MM.1S (cell line): ENCODE measurements at regions not wholly inside any gene's neighbourhood (a gene's known extent, or its start where the extent isn't known, plus 50 kb on each side); places are given as distances from the start of the nearest gene placed in this dataset.

Experiments used
- DNase-seq: peaks from one replicate; pipeline ENCODE4 v3.0.0-alpha.2; 2015
- H2AFZ ChIP-seq: fragments of 300-600 bp; sonication (generic); 2 replicates; pipeline ENCODE4 v1.6.0; 2016; ENCODE audit warnings: antibody characterized with exemption, low read length
- H3F3A ChIP-seq: fragments of 300-600 bp; sonication (generic); 2 replicates; pipeline ENCODE4 v1.6.1; 2016; ENCODE audit warnings: mild to moderate bottlenecking, antibody characterized with exemption, low read length, moderate library complexity, mixed read lengths; ENCODE audit not compliant: insufficient read depth
- H3K27ac ChIP-seq: fragments of 300-600 bp; sonication (generic); 2 replicates; pipeline ENCODE4 v1.5.1; 2016; ENCODE audit warnings: mild to moderate bottlenecking, low read length
- H3K27me3 ChIP-seq: fragments of 300-600 bp; sonication (generic); replicated peaks from 2 replicates; pipeline ENCODE4 v1.6.0; 2016; ENCODE audit warnings: low read length; ENCODE audit not compliant: insufficient read depth
- H3K36me3 ChIP-seq: fragments of 300-600 bp; sonication (generic); replicated peaks from 2 replicates; pipeline ENCODE4 v1.6.1; 2016; ENCODE audit warnings: mild to moderate bottlenecking, low read length, mixed read lengths; ENCODE audit not compliant: insufficient read depth
- H3K4me1 ChIP-seq: fragments of 300-600 bp; sonication (generic); 2 replicates; pipeline ENCODE4 v1.6.1; 2016; ENCODE audit warnings: low read length, mixed read lengths
- H3K4me2 ChIP-seq: fragments of 300-600 bp; sonication (generic); 2 replicates; pipeline ENCODE4 v1.6.0; 2016; ENCODE audit warnings: low read depth, low read length
- H3K4me3 ChIP-seq: fragments of 300-600 bp; sonication (generic); 2 replicates; pipeline ENCODE4 v1.5.1; 2016; ENCODE audit warnings: low read length, mixed read lengths
- H3K79me2 ChIP-seq: fragments of 300-600 bp; sonication (generic); 2 replicates; pipeline ENCODE4 v1.6.1; 2016; ENCODE audit warnings: mixed run types, low read length, mixed read lengths
- H3K9ac ChIP-seq: fragments of 300-600 bp; sonication (generic); 2 replicates; pipeline ENCODE4 v1.6.1; 2016; ENCODE audit warnings: low read length, mixed read lengths
- H3K9me2 ChIP-seq: fragments of 300-600 bp; sonication (generic); replicated peaks from 2 replicates; pipeline ENCODE4 v1.6.1; 2016; ENCODE audit warnings: mild to moderate bottlenecking, low read length, mixed read lengths; ENCODE audit not compliant: insufficient read depth
- H3K9me3 ChIP-seq: fragments of 300-600 bp; sonication (generic); replicated peaks from 2 replicates; pipeline ENCODE4 v1.6.1; 2016; ENCODE audit warnings: mild to moderate bottlenecking, low read length, mixed read lengths; ENCODE audit not compliant: insufficient read depth
- H4K20me1 ChIP-seq: fragments of 300-600 bp; sonication (generic); 2 replicates; pipeline ENCODE4 v1.6.1; 2016; ENCODE audit warnings: mild to moderate bottlenecking, low read length, moderate library complexity, mixed read lengths; ENCODE audit not compliant: insufficient read depth
- EZH2 ChIP-seq: fragments of 300-600 bp; sonication (generic); optimal IDR thresholded peaks from 2 replicates; pipeline ENCODE3; 2017; ENCODE audit warnings: low read depth, mild to moderate bottlenecking, antibody characterized with exemption, low read length, mixed read lengths
- EZH2phosphoT487 ChIP-seq: fragments of 300-600 bp; sonication (generic); IDR thresholded peaks from 2 replicates; pipeline ENCODE4 v1.6.1; 2018; ENCODE audit warnings: antibody characterized with exemption, low read length
- TF ChIP-seq, protein P1 (sequence below): fragments of 300-600 bp; sonication (generic); IDR thresholded peaks from 2 replicates; pipeline ENCODE4 v1.5.1; 2016; ENCODE audit warnings: antibody characterized with exemption, low read length, mixed read lengths

GRCh38 chr6:25144919-25145318 is 134.3 kb upstream of the CARMIL1 start:
- DNase-seq: no peak
- Histone ChIP-seq H3F3A (peaks cover 11% of the 10 kb centered on the region; the same call in 1 of the 2 replicates), H3K4me2 (no peak overlapping the region), H3K79me2 (peaks cover 81% of the 10 kb centered on the region), H3K9me2 (no peaks in the 10 kb centered on the region), H3K4me3 (no peak overlapping the region), H3K36me3 (no peaks in the 10 kb centered on the region), H3K4me1 (peaks cover 28% of the 10 kb centered on the region), H3K27ac (no peak overlapping the region), H3K9ac (no peak overlapping the region), H2AFZ (no peak overlapping the region), H3K27me3 (no peaks in the 10 kb centered on the region), H4K20me1 (no peaks in the 10 kb centered on the region), H3K9me3 (no peaks in the 10 kb centered on the region)
- no peak for TF ChIP-seq EZH2phosphoT487
- TF ChIP-seq, protein P1, sequence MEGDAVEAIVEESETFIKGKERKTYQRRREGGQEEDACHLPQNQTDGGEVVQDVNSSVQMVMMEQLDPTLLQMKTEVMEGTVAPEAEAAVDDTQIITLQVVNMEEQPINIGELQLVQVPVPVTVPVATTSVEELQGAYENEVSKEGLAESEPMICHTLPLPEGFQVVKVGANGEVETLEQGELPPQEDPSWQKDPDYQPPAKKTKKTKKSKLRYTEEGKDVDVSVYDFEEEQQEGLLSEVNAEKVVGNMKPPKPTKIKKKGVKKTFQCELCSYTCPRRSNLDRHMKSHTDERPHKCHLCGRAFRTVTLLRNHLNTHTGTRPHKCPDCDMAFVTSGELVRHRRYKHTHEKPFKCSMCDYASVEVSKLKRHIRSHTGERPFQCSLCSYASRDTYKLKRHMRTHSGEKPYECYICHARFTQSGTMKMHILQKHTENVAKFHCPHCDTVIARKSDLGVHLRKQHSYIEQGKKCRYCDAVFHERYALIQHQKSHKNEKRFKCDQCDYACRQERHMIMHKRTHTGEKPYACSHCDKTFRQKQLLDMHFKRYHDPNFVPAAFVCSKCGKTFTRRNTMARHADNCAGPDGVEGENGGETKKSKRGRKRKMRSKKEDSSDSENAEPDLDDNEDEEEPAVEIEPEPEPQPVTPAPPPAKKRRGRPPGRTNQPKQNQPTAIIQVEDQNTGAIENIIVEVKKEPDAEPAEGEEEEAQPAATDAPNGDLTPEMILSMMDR: no peak
- TF ChIP-seq EZH2: no peak

GRCh38 chr6:25147223-25147622 is 132.0 kb upstream of the CARMIL1 start:
- Histone ChIP-seq H3F3A (peaks cover 11% of the 10 kb centered on the region; the same call in 1 of the 2 replicates), H3K27ac (peak overlapping the region; percentile 70; the same call in 1 of the 2 replicates), H2AFZ (no peak overlapping the region), H3K27me3 (no peaks in the 10 kb centered on the region), H3K9me2 (no peaks in the 10 kb centered on the region), H3K9ac (peak overlapping the region; percentile 10; the same call in 1 of the 2 replicates), H4K20me1 (no peaks in the 10 kb centered on the region), H3K9me3 (no peaks in the 10 kb centered on the region), H3K4me1 (peaks cover 32% of the 10 kb centered on the region), H3K36me3 (no peaks in the 10 kb centered on the region), H3K79me2 (peaks cover 94% of the 10 kb centered on the region), H3K4me2 (peak overlapping the region; percentile 68), H3K4me3 (peak overlapping the region; percentile 33)
- no peak for TF ChIP-seq EZH2phosphoT487
- TF ChIP-seq, protein P1: no peak
- no peak for TF ChIP-seq EZH2
- peak; percentile 52 for DNase-seq

DNA sequence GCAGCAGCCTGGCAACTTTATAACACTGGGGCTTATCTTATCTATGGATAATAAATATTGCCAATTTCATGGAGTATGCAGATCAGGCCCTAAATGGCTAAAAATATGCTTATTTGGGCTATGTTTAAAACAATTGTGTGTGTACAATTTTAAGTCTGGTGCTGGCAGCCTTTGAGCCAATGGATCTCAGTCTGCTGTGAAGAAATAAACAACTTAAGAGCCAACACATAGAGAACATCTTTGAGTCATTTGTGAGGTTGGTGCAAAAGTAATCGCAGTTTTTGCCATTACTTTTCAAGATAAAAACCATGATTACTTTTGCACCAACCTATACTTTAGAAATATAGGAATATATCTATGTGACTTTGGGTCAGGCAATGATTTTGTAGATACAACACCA is 129.1 kb upstream of the CARMIL1 start:
- TF ChIP-seq EZH2phosphoT487 (no peak), EZH2 (no peak)
- TF ChIP-seq, protein P1: no peak
- peaks cover 95% of the 10 kb centered on the region for H3K79me2 ChIP-seq
- no peaks in the 10 kb centered on the region for H3K9me3 ChIP-seq
- DNase-seq: no peak
- peaks cover 11% of the 10 kb centered on the region; the same call in 1 of the 2 replicates for H3F3A ChIP-seq
- H3K9ac ChIP-seq: no peak overlapping the region
- no peaks in the 10 kb centered on the region for H4K20me1 ChIP-seq
- H3K4me2 ChIP-seq: no peak overlapping the region
- no peaks in the 10 kb centered on the region for H3K9me2 ChIP-seq
- no peak overlapping the region for H2AFZ ChIP-seq
- H3K4me1 ChIP-seq: peaks cover 33% of the 10 kb centered on the region
- no peaks in the 10 kb centered on the region for H3K36me3 ChIP-seq
- H3K27ac ChIP-seq: no peak overlapping the region
- no peak overlapping the region for H3K4me3 ChIP-seq
- H3K27me3 ChIP-seq: no peaks in the 10 kb centered on the region
